ENCODE measurements at regions not wholly inside any gene's neighbourhood (a gene's known extent, or its start where the extent isn't known, plus 50 kb on each side); places are given as distances from the start of the nearest gene placed in this dataset.

GRCh38 chr1:208551633-208552320, 307.6 kb upstream of the PLXNA2 start:
- no peak for DNase-seq

DNA sequence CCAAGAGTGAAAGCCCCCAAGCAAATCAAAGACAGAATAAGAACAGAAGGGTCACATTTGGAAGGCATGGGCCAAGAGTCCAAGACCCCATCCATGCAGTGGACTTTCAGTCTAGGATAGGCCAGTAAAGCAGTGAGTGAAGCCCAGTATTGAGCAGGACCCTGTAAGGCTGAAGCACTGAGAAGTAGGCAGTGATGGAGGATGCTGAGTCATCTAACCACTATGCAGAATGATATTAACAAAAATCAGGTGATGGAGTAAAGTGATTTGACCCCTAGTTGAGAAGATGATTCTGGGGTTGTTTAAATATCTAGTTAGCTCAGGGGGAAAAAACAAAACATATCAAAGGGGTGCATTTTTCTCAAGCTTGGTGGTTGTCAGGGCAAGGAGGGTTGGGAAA, 308.7 kb upstream of the PLXNA2 start:
- DNase-seq, result no peak

- no peak for DNase-seq
Observed at GRCh38 chr1:208556461-208556860, 312.3 kb upstream of the PLXNA2 start.

GRCh38 chr1:208557046-208557722, 313.0 kb upstream of the PLXNA2 start:
- no peak for DNase-seq

DNA sequence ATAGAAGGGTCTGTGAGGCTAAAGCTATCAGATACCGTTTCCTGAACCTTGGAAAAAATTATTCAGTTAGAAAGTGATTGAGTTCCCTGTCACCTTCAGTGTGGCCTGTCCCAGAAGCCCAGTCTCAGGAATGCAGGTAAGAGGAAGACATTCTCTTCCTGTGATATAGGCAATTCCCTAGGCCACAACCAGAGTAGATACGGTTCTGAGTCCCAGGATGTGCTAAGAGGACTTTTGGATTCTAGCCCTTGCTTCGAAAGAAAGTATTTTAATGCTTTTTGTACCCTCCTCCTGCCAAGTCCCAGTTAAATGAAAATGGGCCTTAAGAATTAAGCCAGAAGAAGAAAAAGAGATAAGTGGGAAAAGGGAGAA, 313.5 kb upstream of the PLXNA2 start:
- no peak for DNase-seq

- no peak for DNase-seq
Observed at GRCh38 chr1:208559597-208560329, 315.6 kb upstream of the PLXNA2 start.

DNA sequence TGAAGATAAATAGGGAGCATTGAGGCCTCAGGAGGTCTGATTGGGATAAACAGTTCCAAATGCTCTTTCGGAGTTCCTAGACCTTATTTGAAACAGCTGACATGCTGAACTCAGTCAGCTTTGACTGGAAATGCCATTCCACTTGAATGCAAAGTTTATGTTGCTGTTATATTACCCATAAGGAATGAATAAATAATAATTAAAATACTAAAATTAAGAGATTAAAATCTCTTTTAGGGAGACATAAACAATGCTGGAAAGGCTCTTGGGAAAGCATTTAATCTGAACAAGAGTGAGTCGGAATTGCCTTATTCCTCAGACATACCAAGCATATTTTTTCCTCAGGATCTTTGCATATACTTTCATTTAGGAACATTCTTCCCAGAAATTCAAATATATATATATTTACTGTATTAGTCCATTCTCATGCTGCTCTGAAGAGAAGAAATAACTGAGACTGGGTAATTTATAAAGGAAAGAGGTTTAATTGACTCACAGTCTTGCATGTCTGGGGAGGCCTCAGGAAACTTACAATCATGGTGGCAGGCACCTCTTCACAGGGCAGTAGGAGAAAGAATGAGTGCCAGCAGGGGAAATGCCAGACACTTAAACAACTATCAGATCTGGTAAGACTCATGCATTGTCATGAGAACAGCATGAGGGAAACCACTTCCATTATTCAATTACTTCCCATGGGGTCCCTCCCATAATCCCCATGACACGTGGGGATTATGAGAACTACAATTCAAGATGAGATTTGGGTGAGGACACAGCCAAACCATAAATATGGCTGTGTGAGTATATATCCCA, 318.2 kb upstream of the PLXNA2 start:
- no peak for DNase-seq

- DNase-seq, result no peak
Observed at GRCh38 chr1:208564466-208564865, 320.3 kb upstream of the PLXNA2 start.

DNA sequence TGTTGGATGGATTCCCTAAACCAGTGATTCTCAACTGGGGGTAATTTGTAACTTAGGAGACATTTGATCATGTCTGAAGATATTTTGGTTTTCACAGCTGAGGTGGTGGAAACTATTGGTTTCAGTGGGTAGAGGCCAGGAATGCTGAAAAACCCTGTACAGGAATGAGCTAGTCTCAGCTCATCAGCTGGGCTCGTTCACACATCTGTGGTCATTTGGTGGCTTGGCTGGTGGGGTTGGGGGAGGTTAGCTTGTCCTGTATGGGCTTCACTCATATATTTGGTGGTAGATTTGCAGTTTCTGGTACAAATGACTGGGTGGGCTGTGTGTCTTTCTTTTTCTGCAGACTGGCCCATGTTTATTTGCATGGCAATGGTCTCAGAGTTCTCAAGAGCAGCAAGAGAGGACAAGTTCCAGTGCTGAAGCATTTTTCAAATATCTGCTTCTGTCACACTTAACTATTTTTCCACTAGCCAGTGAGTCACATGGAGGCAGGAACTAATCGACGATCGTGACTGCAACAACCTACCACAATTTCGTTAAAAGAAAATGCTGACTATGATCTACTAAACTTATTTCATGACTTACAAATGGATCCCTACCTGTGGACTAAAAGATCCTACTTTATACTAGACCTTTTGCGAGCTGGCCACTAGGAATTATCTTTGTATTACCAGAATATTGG, 321.7 kb upstream of the PLXNA2 start:
- DNase-seq, result no peak

- no peak for DNase-seq
Observed at GRCh38 chr1:208569181-208569580, 325.0 kb upstream of the PLXNA2 start.

GRCh38 chr1:208570362-208570761, 326.2 kb upstream of the PLXNA2 start:
- DNase-seq, result no peak

DNA sequence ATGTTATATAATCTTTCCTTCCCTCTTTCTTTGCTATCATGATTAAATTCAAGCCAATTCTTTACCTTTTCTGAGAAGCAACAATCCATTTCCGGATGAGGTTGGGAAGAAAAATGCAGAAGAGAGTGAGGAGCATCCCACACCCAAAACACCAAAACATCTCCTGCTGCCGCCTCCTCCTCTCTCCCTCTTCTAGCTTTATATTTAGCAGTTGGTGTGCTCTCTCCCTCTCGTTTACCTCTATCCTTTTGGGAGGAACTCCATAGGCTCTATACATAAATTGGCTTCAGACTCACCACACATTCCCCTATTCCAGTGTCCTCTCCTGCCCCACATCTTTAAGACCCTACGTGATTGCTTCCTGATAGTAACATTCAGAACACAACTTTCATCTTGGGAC, 332.2 kb upstream of the PLXNA2 start:
- DNase-seq, result no peak

DNA sequence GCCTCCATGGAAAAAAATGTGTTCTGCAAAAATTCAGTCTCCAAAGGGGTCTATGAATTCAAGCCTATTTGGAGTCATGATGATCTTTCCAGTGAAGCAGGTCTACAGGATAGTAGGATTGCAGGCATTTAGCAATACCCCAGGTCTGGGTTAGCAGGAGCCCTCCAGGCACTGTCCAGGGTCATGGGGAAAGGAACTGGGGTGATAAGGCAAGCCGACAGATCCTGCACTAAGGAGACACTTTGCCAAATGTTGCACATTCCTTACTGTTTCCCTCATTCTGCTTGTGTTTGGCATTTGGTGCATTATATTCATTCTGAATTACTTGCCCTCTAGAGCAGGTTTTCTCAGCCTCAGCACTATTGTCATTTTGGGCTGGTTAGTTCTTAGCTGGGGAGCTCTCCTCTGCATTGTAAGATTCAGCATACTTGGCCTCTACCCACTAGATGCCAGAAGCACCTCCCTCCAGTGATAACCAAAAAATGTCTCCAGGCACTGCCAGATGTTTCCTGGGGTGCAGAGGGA, 333.3 kb upstream of the PLXNA2 start:
- DNase-seq, result no peak

DNA sequence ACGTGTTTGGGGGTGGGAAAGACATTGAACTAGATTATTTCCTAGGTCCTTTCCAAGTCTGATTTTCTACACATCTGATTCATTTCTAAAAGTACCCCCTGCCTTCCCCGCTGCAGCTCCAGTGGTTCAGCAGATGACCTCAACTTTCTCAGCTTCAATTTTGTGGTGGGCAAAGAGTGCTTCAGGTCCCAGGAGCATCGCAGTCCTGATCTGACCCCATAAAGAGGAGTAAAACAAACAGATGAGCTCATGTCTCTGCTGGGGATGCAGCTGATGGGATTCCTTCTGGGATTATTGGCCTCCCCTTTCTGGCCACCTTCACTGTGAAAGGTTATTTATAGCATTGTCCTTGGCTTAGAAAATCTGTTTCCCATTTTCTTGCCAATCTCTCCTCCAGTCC, 337.0 kb upstream of the PLXNA2 start:
- no peak for DNase-seq

DNA sequence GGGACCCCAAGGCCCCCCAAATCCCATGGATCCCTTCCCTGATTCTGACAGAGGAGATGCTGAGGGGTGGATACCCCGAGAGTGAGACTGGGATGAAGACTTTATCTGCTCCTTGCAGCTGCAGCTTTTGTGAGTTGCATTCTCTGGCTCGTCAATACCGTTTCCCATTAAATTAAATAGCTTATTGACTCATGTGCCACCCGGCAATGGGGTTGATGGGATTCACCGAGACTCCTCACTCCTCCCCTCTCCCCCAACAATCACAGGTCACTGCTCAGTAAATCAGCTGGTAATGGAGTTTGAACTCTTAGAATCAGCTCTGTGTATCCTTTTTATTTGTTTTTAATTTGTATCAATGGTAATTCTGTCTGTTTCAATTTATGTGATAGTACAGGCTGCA, 337.5 kb upstream of the PLXNA2 start:
- no peak for DNase-seq

- no peak for DNase-seq
Observed at GRCh38 chr1:208584167-208584755, 340.1 kb upstream of the PLXNA2 start.

DNA sequence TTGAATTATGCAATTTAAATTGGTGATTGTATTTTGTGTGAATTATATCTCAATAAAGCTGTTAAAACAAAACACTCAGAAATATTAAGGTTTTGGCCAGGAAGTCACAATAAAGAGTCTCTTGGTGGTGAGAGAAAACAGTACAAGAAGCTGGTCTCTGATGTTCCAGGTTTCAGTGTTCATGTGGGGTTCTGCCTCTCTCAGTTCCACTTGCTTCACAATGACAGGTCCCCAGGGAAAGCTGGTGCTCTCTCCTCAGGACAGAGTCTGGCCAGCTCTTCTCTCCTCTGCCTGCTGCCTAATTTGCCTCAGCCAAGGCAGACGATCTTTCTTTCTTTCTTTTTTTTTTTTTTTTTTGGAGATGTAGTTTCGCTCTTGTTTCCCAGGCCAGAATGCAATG, 342.9 kb upstream of the PLXNA2 start:
- no peak for DNase-seq

GRCh38 chr1:208593306-208594006, 349.3 kb upstream of the PLXNA2 start:
- DNase-seq, result no peak

DNA sequence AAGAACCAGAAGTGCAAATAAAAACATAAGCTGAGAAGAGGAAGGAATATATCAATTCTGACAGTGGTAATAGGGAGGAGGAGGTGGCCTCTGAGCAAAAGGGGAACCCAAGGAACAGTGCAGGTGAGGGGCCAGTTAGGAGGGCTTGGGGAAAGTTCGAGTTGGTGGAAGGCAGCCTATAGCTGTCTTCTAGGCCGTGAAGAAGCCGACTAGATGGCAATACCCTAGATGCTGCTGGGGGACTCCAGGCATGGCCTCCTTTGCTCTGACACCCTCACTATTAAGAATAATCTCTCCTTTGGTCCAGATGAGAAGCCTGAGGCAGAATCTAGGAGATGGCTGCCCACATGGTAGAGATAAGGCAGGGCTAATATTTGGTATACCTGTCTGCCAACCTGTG, 351.1 kb upstream of the PLXNA2 start:
- DNase-seq, result no peak

DNA sequence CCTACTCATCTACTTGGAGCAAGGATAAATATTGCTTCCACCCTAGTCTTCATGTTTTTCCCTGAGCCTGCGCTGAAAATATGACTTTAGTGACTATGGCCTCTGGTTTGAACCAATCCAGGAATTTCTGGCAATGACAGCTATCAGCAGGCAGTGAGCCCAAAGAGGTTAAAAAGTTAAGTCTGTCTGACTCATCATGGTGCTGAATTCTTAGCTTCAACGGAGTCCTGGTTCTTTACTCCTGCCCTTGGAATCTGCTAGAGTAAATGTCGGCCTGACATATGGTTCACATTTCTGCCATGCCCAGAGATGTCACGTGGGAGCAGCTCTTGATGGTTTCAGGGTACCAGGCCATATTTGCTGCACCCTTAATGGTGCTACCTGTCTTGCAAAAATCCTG, 351.6 kb upstream of the PLXNA2 start:
- no peak for DNase-seq

DNA sequence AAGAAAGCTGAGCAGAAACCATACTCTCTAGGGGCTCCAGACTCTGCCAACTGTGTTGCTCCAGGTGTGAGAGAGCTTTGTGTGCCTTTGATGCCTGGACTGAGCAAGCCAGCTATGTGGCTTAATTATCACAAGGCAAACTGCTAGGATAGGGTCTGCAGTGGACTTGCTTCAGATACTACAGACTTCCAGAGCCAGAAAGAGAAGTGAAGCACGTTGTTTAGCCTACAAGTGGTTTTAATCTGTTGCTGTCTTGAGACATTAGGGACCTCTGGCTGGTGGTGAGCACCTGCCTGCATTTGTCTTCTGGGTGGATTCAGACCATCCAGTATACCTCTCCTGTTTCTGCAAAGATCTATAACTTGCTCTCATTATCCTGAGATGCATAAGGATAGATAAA, 353.4 kb upstream of the PLXNA2 start:
- no peak for DNase-seq

GRCh38 chr1:208598021-208598420, 353.8 kb upstream of the PLXNA2 start:
- no peak for DNase-seq

All from NCI-H2029 treated with DMSO at 0.1 percent for 48 hours (cell line).